ENCODE measurements at regions not wholly inside any gene's neighbourhood (a gene's known extent, or its start where the extent isn't known, plus 50 kb on each side); places are given as distances from the start of the nearest gene placed in this dataset.

GRCh38 chr18:77653792-77654191 lies 404.1 kb downstream of the GALR1 start:
- no peak for TF ChIP-seq CTCF (IDR thresholded peaks at IDR 0.05)
- H4K20me1 ChIP-seq (ENCODE audit: insufficient read depth, low read length) = no peaks in the 10 kb centered on the region
- no peaks in the 10 kb centered on the region for H3K36me3 ChIP-seq (replicated peaks in 1 of 2; ENCODE audit: control insufficient read depth in 1 of 2, insufficient read depth in 2 of 2, low read length in 2 of 2)
- no peaks in the 10 kb centered on the region for H3K9me3 ChIP-seq (replicated peaks in 1 of 2; ENCODE audit: control insufficient read depth in 1 of 2, insufficient read depth in 1 of 2, low read length in 2 of 2)
- H3K4me1 ChIP-seq (ENCODE audit: control insufficient read depth in 1 of 2, insufficient read depth in 2 of 2, low read length in 2 of 2) = no peaks in the 10 kb centered on the region
- no peak overlapping the region for H3K27ac ChIP-seq (ENCODE audit: low read depth in 1 of 2, low read length in 2 of 2)
- intact Hi-C loops (cut with micrococcal nuclease) = loop anchor here in 1 of 2 donors (10.0 kb wide), 1 partner anchor 849 kb away; no protein-coding TSS in a partner anchor
- no peak overlapping the region for H3K4me3 Mint-ChIP-seq
- WGBS (ENCODE audit: insufficient coverage) = 90% methylated on average over 12 of the region's 12 CpGs
- DNase-seq = no peak
- H3K4me2 ChIP-seq (replicated peaks; ENCODE audit: extremely low read depth, low read length, poor library complexity, severe bottlenecking) = no peak overlapping the region
- peaks cover 0 to 10% (median 5%) of the 10 kb centered on the region in 3 donors for H3K27me3 Mint-ChIP-seq (ENCODE audit: low read depth in 3 of 3)
- H2AFZ ChIP-seq (ENCODE audit: insufficient read depth, low read depth, low read length, poor library complexity, severe bottlenecking) = no peak overlapping the region
- H3K4me3 ChIP-seq (replicated peaks in 1 of 3; ENCODE audit: low read depth in 2 of 3, low read length in 3 of 3) = no peak overlapping the region
- H3K9me3 Mint-ChIP-seq = peaks cover 0 to 2% (median 0%) of the 10 kb centered on the region in 7 donors
- H3K36me3 Mint-ChIP-seq = no peaks in the 10 kb centered on the region
- no peaks in the 10 kb centered on the region for H3K79me2 ChIP-seq (ENCODE audit: insufficient read depth, low read length)
- H3K4me1 Mint-ChIP-seq = no peaks in the 10 kb centered on the region
- no peak overlapping the region for H3K27ac Mint-ChIP-seq
- no peak overlapping the region for H3K9ac ChIP-seq (ENCODE audit: insufficient read depth, low read length, poor library complexity, severe bottlenecking)
- peaks cover 0 to 4% of the 10 kb centered on the region in 2 donors for H3K27me3 ChIP-seq (ENCODE audit: control insufficient read depth in 2 of 2, insufficient read depth in 2 of 2, low read length in 2 of 2)

DNA sequence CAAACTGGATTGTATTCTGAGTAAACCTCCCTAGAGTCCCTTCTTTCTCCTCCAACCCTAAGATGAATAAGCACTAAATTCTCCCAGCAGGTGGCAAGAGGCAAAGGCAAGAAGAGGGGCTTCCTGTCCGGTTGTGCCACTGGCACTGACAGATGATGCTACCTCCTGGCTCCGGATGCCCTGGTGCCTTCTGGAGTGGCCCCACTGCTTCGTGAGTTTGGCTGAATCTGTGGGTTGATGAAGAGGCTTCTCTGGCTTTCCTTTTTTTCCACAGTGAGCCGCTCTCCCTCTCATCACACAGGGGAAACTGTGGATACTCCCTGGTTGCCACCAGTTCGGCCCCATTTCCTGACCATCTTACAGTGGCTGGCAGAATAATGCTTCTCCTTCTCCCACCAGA lies 404.7 kb downstream of the GALR1 start:
- no peaks in the 10 kb centered on the region for H3K9me3 ChIP-seq (replicated peaks in 1 of 2; ENCODE audit: control insufficient read depth in 1 of 2, insufficient read depth in 1 of 2, low read length in 2 of 2)
- no peak overlapping the region for H2AFZ ChIP-seq (ENCODE audit: insufficient read depth, low read depth, low read length, poor library complexity, severe bottlenecking)
- peaks cover 0 to 4% of the 10 kb centered on the region in 2 donors for H3K27me3 ChIP-seq (ENCODE audit: control insufficient read depth in 2 of 2, insufficient read depth in 2 of 2, low read length in 2 of 2)
- no peaks in the 10 kb centered on the region for H3K4me1 ChIP-seq (ENCODE audit: control insufficient read depth in 1 of 2, insufficient read depth in 2 of 2, low read length in 2 of 2)
- H3K36me3 Mint-ChIP-seq = no peaks in the 10 kb centered on the region
- H3K79me2 ChIP-seq (ENCODE audit: insufficient read depth, low read length) = no peaks in the 10 kb centered on the region
- H3K4me2 ChIP-seq (replicated peaks; ENCODE audit: extremely low read depth, low read length, poor library complexity, severe bottlenecking) = no peak overlapping the region
- no peaks in the 10 kb centered on the region for H3K4me1 Mint-ChIP-seq
- no peak for TF ChIP-seq CTCF (IDR thresholded peaks at IDR 0.05)
- H3K4me3 ChIP-seq (replicated peaks in 1 of 3; ENCODE audit: low read depth in 2 of 3, low read length in 3 of 3) = no peak overlapping the region
- no peak overlapping the region for H3K27ac ChIP-seq (ENCODE audit: low read depth in 1 of 2, low read length in 2 of 2)
- H4K20me1 ChIP-seq (ENCODE audit: insufficient read depth, low read length) = no peaks in the 10 kb centered on the region
- H3K9ac ChIP-seq (ENCODE audit: insufficient read depth, low read length, poor library complexity, severe bottlenecking) = no peak overlapping the region
- no peak overlapping the region for H3K4me3 Mint-ChIP-seq
- H3K27me3 Mint-ChIP-seq (ENCODE audit: low read depth in 3 of 3) = peaks cover 0 to 10% (median 5%) of the 10 kb centered on the region in 3 donors
- intact Hi-C loops (cut with micrococcal nuclease) = loop anchor here in 1 of 2 donors (10.0 kb wide), 1 partner anchor 850 kb away; no protein-coding TSS in a partner anchor
- 79% methylated on average over 3 of the region's 5 CpGs for WGBS (ENCODE audit: insufficient coverage)
- no peak for DNase-seq
- no peak overlapping the region for H3K27ac Mint-ChIP-seq
- H3K36me3 ChIP-seq (replicated peaks in 1 of 2; ENCODE audit: control insufficient read depth in 1 of 2, insufficient read depth in 2 of 2, low read length in 2 of 2) = no peaks in the 10 kb centered on the region
- H3K9me3 Mint-ChIP-seq = peaks cover 0 to 2% (median 0%) of the 10 kb centered on the region in 7 donors
